ENCODE measurements at regions not wholly inside any gene's neighbourhood (a gene's known extent, or its start where the extent isn't known, plus 50 kb on each side); places are given as distances from the start of the nearest gene placed in this dataset.
A peak's percentile ranks its signal among the peaks of the same experiment; 100 is the strongest.

DNA sequence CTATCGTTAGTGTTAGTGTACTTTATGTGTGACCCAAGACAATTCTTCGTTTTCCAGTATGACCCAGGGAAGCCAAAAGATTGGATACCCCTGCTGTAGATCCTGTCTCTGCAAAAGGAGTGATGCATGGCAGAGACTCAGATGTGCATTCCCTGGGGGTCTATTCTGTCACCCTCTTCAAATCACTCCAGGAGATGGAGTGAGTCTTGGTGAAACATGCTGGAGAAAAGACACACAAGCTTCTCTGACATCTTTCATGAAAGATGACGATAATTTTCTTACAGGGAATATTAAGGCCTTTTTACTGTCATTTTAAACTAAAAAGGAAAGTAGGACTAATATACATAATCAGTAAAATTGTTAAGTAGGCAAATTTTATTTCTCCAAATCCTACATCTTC lies 437.9 kb upstream of the SOX5 start:
- TF ChIP-seq, protein P1, sequence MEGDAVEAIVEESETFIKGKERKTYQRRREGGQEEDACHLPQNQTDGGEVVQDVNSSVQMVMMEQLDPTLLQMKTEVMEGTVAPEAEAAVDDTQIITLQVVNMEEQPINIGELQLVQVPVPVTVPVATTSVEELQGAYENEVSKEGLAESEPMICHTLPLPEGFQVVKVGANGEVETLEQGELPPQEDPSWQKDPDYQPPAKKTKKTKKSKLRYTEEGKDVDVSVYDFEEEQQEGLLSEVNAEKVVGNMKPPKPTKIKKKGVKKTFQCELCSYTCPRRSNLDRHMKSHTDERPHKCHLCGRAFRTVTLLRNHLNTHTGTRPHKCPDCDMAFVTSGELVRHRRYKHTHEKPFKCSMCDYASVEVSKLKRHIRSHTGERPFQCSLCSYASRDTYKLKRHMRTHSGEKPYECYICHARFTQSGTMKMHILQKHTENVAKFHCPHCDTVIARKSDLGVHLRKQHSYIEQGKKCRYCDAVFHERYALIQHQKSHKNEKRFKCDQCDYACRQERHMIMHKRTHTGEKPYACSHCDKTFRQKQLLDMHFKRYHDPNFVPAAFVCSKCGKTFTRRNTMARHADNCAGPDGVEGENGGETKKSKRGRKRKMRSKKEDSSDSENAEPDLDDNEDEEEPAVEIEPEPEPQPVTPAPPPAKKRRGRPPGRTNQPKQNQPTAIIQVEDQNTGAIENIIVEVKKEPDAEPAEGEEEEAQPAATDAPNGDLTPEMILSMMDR (IDR thresholded peaks at IDR 0.05; ENCODE audit: insufficient read depth, low read depth, low read length) = no peak
- no peak for DNase-seq (ENCODE audit: low read depth)

DNA sequence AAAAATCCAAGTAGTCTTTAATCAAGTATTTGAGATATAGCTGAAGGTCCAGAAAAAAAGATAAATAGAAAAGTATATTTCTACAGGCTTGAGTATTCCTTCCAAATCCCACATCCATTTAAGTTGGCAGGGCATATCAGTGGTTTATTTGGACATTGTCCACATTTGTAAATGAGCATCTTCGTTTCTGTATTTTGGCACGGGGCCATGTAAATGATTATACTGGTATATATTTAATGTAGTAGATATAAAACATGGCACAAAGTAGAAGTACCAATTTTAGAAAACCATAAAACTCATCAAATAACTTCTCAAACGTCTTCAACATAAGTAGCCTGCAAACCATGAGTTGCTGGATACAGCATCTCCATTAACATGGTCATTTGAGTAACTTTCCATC lies 437.4 kb upstream of the SOX5 start:
- no peak for DNase-seq (ENCODE audit: low read depth)
- H3K4me3 ChIP-seq (ENCODE audit: low read depth, low read length) = no peak overlapping the region
- TF ChIP-seq, protein P1 (IDR thresholded peaks at IDR 0.05; ENCODE audit: insufficient read depth, low read depth, low read length) = no peak

More for the DNA sequence above, 437.9 kb upstream of the SOX5 start:
- no peak overlapping the region for H3K4me3 ChIP-seq (ENCODE audit: low read depth, low read length)

DNA sequence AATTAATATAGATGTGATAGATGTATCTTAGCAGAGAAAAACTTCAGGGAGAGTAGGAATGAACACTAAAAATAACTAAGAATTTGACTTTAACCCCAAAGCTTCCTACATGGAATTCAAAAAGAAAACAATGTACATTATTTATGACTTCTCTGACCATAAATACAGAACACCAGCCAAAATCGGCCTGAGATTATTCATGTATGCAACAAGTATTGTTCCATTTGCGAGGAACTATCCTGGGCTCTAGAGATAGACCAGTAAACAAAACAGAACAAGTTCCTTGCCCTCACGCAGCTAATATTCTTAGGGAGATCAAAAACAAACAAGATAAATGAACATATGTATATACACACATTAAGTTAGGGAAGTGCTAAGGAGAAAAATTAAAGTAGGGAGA lies 432.3 kb upstream of the SOX5 start:
- TF ChIP-seq, protein P1 (IDR thresholded peaks at IDR 0.05; ENCODE audit: insufficient read depth, low read depth, low read length) = no peak
- peak; percentile 54 for DNase-seq (ENCODE audit: low read depth)
- no peak overlapping the region for H3K4me3 ChIP-seq (ENCODE audit: low read depth, low read length)

DNA sequence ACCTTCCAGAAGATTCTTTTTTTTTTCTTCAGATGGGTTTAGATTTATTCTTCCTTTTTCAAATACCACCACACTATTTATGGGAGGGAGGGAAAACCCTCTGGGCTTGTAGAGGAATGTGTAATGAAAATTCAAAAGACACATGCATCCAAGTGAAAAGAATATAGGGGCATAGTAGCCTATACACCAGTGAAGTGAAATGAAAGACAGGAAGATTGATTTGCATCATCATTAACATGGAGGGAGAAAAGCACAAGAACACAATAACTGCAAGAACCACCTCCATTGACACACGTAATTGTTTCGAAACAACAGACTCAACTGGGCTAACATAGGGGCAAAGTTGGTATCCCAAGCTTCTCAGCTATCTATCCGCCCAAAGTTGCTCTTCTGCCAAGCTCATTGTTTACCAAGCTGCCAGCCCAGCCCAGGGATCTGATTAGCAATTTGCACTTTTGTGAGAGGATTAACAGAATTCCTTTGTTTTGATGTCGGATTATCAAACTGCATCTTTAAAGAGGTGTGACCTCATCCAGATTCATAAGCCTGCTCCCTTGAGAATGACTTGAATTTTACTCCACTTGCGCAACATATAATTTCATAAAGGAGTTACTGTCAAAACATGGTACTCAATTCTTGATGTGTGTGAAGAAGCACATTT lies 430.5 kb upstream of the SOX5 start:
- DNase-seq (ENCODE audit: low read depth) = peak; percentile 83
- TF ChIP-seq, protein P1 (IDR thresholded peaks at IDR 0.05; ENCODE audit: insufficient read depth, low read depth, low read length) = no peak
- no peak overlapping the region for H3K4me3 ChIP-seq (ENCODE audit: low read depth, low read length)

DNA sequence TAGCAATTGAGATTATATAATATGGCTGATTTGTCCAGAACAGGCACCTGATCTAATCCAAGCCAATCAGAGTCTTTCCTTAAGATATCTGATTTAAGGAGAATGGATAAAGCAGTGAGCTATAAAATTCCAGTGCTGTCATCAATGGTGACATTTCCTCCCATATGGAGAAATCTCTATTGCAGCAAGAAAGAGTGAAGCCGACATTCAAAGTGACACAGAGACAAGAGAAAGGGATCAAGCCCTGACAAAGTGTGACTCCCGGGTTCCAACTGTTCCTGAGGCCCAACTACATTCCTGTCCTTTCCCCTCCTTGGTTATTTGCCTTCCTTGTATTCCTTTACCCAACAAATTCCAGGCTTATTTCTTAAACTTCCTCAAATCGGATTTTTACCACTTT lies 430.0 kb upstream of the SOX5 start:
- no peak for DNase-seq (ENCODE audit: low read depth)
- H3K4me3 ChIP-seq (ENCODE audit: low read depth, low read length) = no peak overlapping the region
- TF ChIP-seq, protein P1 (IDR thresholded peaks at IDR 0.05; ENCODE audit: insufficient read depth, low read depth, low read length) = no peak

DNA sequence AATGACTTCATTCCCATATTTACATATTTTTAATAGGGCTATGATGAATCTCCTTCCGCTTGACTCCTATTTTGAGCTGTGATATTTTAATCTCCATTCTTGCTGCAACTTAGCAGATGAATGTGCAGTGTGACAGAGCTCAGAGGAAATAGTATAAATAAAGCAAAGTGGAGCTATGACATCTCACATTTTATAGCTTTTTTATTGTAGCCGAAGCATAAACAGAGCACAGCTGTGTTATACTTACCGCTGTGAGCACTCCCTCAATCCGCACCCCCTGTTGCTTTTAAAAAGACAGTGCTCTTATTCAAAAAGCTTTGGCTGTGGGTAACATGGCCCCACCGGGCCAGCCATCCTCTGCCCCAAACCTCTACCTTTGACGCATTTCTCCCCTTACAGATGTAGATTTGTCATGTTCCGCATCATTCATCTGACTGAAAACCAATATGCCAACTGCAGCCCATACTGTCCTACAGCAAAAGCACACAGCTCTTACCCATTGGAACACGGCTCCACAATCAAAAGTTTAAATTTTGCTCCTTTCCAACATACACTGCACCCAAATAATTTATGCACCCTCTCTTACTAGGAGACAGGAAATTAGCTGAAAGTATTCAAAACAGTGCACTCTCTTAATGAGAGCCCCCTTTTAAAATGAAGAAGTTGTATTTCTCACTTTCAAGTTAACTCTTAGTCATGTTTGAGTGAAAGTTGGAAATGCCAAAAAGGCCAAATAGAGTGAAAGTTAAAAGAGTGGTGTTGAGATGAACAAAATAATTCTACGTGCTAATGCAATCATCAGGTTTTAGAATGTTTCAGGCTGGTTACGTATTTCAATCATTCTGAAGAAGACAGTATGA lies 429.3 kb upstream of the SOX5 start:
- peak; percentile 98 for DNase-seq (ENCODE audit: low read depth)
- TF ChIP-seq, protein P1 (IDR thresholded peaks at IDR 0.05; ENCODE audit: insufficient read depth, low read depth, low read length) = no peak
- no peak overlapping the region for H3K4me3 ChIP-seq (ENCODE audit: low read depth, low read length)

Data from fibroblast of villous mesenchyme (primary cell).